ENCODE measurements at regions not wholly inside any gene's neighbourhood (a gene's known extent, or its start where the extent isn't known, plus 50 kb on each side); places are given as distances from the start of the nearest gene placed in this dataset.

- H3K9ac ChIP-seq (ENCODE audit: insufficient read depth, low read depth, low read length) = no peak overlapping the region
- POLR2A ChIA-PET = interaction anchor here (0.7 kb wide), 1 partner anchor 621 kb away, joined by 4 read pairs; no protein-coding TSS in a partner anchor
- TF ChIP-seq GZF1 (CRISPR knock-in tag; IDR thresholded peaks at IDR 0.05) = no peak
- TF ChIP-seq MYPOP (CRISPR knock-in tag; IDR thresholded peaks at IDR 0.05) = no peak
- no peak for TF ChIP-seq ZNF138 (CRISPR knock-in tag; IDR thresholded peaks at IDR 0.05; ENCODE audit: low read depth)
- peak; percentile 33; the same call in 1 of the 2 replicates for TF ChIP-seq CREB1 (IDR thresholded peaks at IDR 0.05)
- no peak for TF ChIP-seq CREB1 (CRISPR knock-in tag; IDR thresholded peaks at IDR 0.05)
- TF ChIP-seq GABPA (IDR thresholded peaks at IDR 0.05; ENCODE audit: low read depth, low read length) = no peak
- no peak for TF ChIP-seq GABPA (CRISPR knock-in tag; IDR thresholded peaks at IDR 0.05; ENCODE audit: low read depth)
- TF ChIP-seq HIC2 (CRISPR knock-in tag; IDR thresholded peaks at IDR 0.05; ENCODE audit: low read depth) = no peak
- TF ChIP-seq ZNF550 (CRISPR knock-in tag; IDR thresholded peaks at IDR 0.05; ENCODE audit: borderline replicate concordance) = no peak
- TF ChIP-seq RAD51 (IDR thresholded peaks at IDR 0.05; ENCODE audit: borderline replicate concordance) = peak; percentile 90
- TF ChIP-seq MEIS2 (CRISPR knock-in tag; IDR thresholded peaks at IDR 0.05) = no peak
- no peak for TF ChIP-seq HNF4A (CRISPR knock-in tag; IDR thresholded peaks at IDR 0.05)
- no peak for TF ChIP-seq ZHX1 (CRISPR knock-in tag; IDR thresholded peaks at IDR 0.05; ENCODE audit: low read depth)
- no peak for TF ChIP-seq MLX (CRISPR knock-in tag; IDR thresholded peaks at IDR 0.05)
- no peak for TF ChIP-seq NFAT5 (CRISPR knock-in tag; IDR thresholded peaks at IDR 0.05)
These were observed 95.8 kb upstream of the CRHR1 start for GRCh38 chr17:45688353-45688752.

More at GRCh38 chr17:45688353-45688752, 95.8 kb upstream of the CRHR1 start:
- no peak overlapping the region for H3K4me2 ChIP-seq (ENCODE audit: low read depth, low read length)
- CTCF ChIA-PET (ENCODE audit: low intra/inter-chr PET ratio, low total read pairs) = no interaction called here
- peaks cover 11 to 67% of the 10 kb centered on the region in 2 experiments for H3K27me3 ChIP-seq (ENCODE audit: control insufficient read depth in 1 of 2, insufficient read depth in 2 of 2, low read length in 2 of 2)
- no peaks in the 10 kb centered on the region for H3K36me3 ChIP-seq (replicated peaks in 1 of 2; ENCODE audit: control insufficient read depth in 1 of 2, insufficient read depth in 2 of 2, low read length in 2 of 2)
- DNase-seq (ENCODE audit: low spot score) (no peak), FAIRE-seq (no peak), ATAC-seq (no peak)
- no peak overlapping the region for H2AFZ ChIP-seq (ENCODE audit: low read length)
- no peaks in the 10 kb centered on the region for H3K79me2 ChIP-seq (ENCODE audit: insufficient read depth, low read length)
- H3K4me1 ChIP-seq (ENCODE audit: insufficient read depth, low read length) = no peaks in the 10 kb centered on the region
- H4K20me1 ChIP-seq (ENCODE audit: insufficient read depth, low read length) = no peaks in the 10 kb centered on the region; the same call in 1 of the 2 replicates
- H3K27ac ChIP-seq (ENCODE audit: extremely low read length, insufficient read depth, low read length) = no peak overlapping the region
- BruUV-seq (replicated peaks) = no TSS peak
- WGBS (ENCODE audit: low lambda C conversion rate) = 16% methylated on average over 10 of the region's 10 CpGs
- intact Hi-C loops (cut with micrococcal nuclease; ENCODE audit: unreplicated experiment) (no loop called here), in situ Hi-C loops (cut with HindIII; ENCODE audit: extremely low pct_ligation_motif_present, low pct_unique_long_range_greater_than_20kb) (no loop called here)
- no peak overlapping the region for H3K4me3 ChIP-seq (replicated peaks in 1 of 3; ENCODE audit: insufficient read depth in 1 of 3, low read depth in 2 of 3, low read length in 3 of 3)
- H3K9me3 ChIP-seq (ENCODE audit: low read length) = no peaks in the 10 kb centered on the region
